Islet of Langerhans (tissue), 1 donor: ENCODE measurements at regions not wholly inside any gene's neighbourhood (a gene's known extent, or its start where the extent isn't known, plus 50 kb on each side); places are given as distances from the start of the nearest gene placed in this dataset.
A peak's percentile ranks its signal among the peaks of the same experiment; 100 is the strongest.

Source experiments
- FAIRE-seq: peaks from one replicate; lab custom pipeline; 2011; peaks lifted over from hg19 to GRCh38; lab: Jason Lieb, UNC

- no peak for FAIRE-seq
These were observed 50.0 kb upstream of the DOCK9 start for GRCh38 chr13:99027661-99028425.

- no peak for FAIRE-seq
These were observed 51.0 kb upstream of the DOCK9 start for GRCh38 chr13:99028890-99029289.

GRCh38 chr13:99029576-99029975 lies 51.7 kb upstream of the DOCK9 start:
- no peak for FAIRE-seq

- FAIRE-seq: no peak
These were observed 52.5 kb upstream of the DOCK9 start for GRCh38 chr13:99030326-99030725.

- FAIRE-seq: no peak
These were observed 54.0 kb upstream of the DOCK9 start for GRCh38 chr13:99031832-99032231.

GRCh38 chr13:99033814-99034213 lies 56.0 kb upstream of the DOCK9 start:
- peak; percentile 86 for FAIRE-seq

GRCh38 chr13:99034333-99035085 lies 56.6 kb upstream of the DOCK9 start:
- no peak for FAIRE-seq

- FAIRE-seq: no peak
These were observed 57.9 kb upstream of the DOCK9 start for GRCh38 chr13:99035715-99036114.

GRCh38 chr13:99037756-99038155 lies 59.9 kb upstream of the DOCK9 start:
- FAIRE-seq: no peak

GRCh38 chr13:99039718-99040280 lies 61.9 kb upstream of the DOCK9 start:
- no peak for FAIRE-seq

- no peak for FAIRE-seq
These were observed 62.8 kb upstream of the DOCK9 start for GRCh38 chr13:99040536-99041131.

GRCh38 chr13:99041337-99041736 lies 63.5 kb upstream of the DOCK9 start:
- FAIRE-seq: no peak

- no peak for FAIRE-seq
These were observed 63.9 kb upstream of the DOCK9 start for GRCh38 chr13:99041788-99042187.

GRCh38 chr13:99042521-99043250 lies 64.8 kb upstream of the DOCK9 start:
- no peak for FAIRE-seq

GRCh38 chr13:99043831-99044231 lies 66.0 kb upstream of the DOCK9 start:
- FAIRE-seq: no peak

- FAIRE-seq: no peak
These were observed 66.9 kb upstream of the DOCK9 start for GRCh38 chr13:99044764-99045163.

- no peak for FAIRE-seq
These were observed 67.5 kb upstream of the DOCK9 start for GRCh38 chr13:99045396-99045795.

- no peak for FAIRE-seq
These were observed 69.0 kb upstream of the DOCK9 start for GRCh38 chr13:99046851-99047250.

- FAIRE-seq: no peak
These were observed 73.2 kb upstream of the DOCK9 start for GRCh38 chr13:99050983-99051488.

GRCh38 chr13:99051768-99052455 lies 74.0 kb upstream of the DOCK9 start:
- no peak for FAIRE-seq

GRCh38 chr13:99053636-99054233 lies 75.9 kb upstream of the DOCK9 start:
- no peak for FAIRE-seq
